ELF-1 (cell line): ENCODE measurements at regions not wholly inside any gene's neighbourhood (a gene's known extent, or its start where the extent isn't known, plus 50 kb on each side); places are given as distances from the start of the nearest gene placed in this dataset.
"Not testable (repeated sequence)": the region's sequence is repeated elsewhere in the genome, so short reads cannot be mapped to it uniquely, and the experiment has no call there.

ENCODE experiments used
- DNase-seq: peaks from one replicate; pipeline ENCODE4 v3.0.0-alpha.2; 2016; ENCODE audit warnings: low read depth, low spot score

- DNase-seq: no peak
These were observed 231.0 kb downstream of the EN1 start for GRCh38 chr2:118616432-118616831.

GRCh38 chr2:118614841-118615271, 232.6 kb downstream of the EN1 start:
- DNase-seq: peak; percentile 24

- no peak for DNase-seq
These were observed 233.7 kb downstream of the EN1 start for GRCh38 chr2:118613737-118614136.

- DNase-seq: no peak
These were observed 235.8 kb downstream of the EN1 start for GRCh38 chr2:118611691-118612090.

- DNase-seq: no peak
These were observed 238.3 kb downstream of the EN1 start for GRCh38 chr2:118609138-118609537.

GRCh38 chr2:118607641-118608040, 239.8 kb downstream of the EN1 start:
- no peak for DNase-seq

GRCh38 chr2:118604811-118605210, 242.6 kb downstream of the EN1 start:
- DNase-seq: no peak

GRCh38 chr2:118604371-118604770, 243.1 kb downstream of the EN1 start:
- no peak for DNase-seq

GRCh38 chr2:118599141-118599540, 248.3 kb downstream of the EN1 start:
- no peak for DNase-seq

- no peak for DNase-seq
These were observed 250.8 kb downstream of the EN1 start for GRCh38 chr2:118596620-118597019.

- DNase-seq: no peak
These were observed 254.2 kb downstream of the EN1 start for GRCh38 chr2:118593257-118593656.

- DNase-seq: no peak
These were observed 256.2 kb downstream of the EN1 start for GRCh38 chr2:118591223-118591622.

GRCh38 chr2:118589721-118590120, 257.7 kb downstream of the EN1 start:
- no peak for DNase-seq

- no peak for DNase-seq
These were observed 258.6 kb downstream of the EN1 start for GRCh38 chr2:118588850-118589249.

GRCh38 chr2:118586312-118586711, 261.1 kb downstream of the EN1 start:
- no peak for DNase-seq

- no peak for DNase-seq
These were observed 262.6 kb downstream of the EN1 start for GRCh38 chr2:118584877-118585276.

GRCh38 chr2:118584062-118584749, 263.2 kb downstream of the EN1 start:
- DNase-seq: no peak

- no peak for DNase-seq
These were observed 265.4 kb downstream of the EN1 start for GRCh38 chr2:118582058-118582457.

GRCh38 chr2:118580651-118581050, 266.8 kb downstream of the EN1 start:
- DNase-seq: no peak

- DNase-seq: no peak
These were observed 267.3 kb downstream of the EN1 start for GRCh38 chr2:118580107-118580506.

GRCh38 chr2:118577202-118577601, 270.2 kb downstream of the EN1 start:
- DNase-seq: no peak

GRCh38 chr2:118576109-118576855, 271.2 kb downstream of the EN1 start:
- no peak for DNase-seq

- not testable (repeated sequence) for DNase-seq
These were observed 275.1 kb downstream of the EN1 start for GRCh38 chr2:118572380-118572779.
